DMS53 treated with DMSO at 0.1 percent for 48 hours (cell line): ENCODE measurements at regions not wholly inside any gene's neighbourhood (a gene's known extent, or its start where the extent isn't known, plus 50 kb on each side); places are given as distances from the start of the nearest gene placed in this dataset.
"Not testable (repeated sequence)": the region's sequence is repeated elsewhere in the genome, so short reads cannot be mapped to it uniquely, and the experiment has no call there.

ENCODE experiments used
- DNase-seq: peaks from one replicate; lab custom pipeline; 2025; ENCODE audit not compliant: unreplicated experiment; lab: John Stamatoyannopoulos, UW

DNA sequence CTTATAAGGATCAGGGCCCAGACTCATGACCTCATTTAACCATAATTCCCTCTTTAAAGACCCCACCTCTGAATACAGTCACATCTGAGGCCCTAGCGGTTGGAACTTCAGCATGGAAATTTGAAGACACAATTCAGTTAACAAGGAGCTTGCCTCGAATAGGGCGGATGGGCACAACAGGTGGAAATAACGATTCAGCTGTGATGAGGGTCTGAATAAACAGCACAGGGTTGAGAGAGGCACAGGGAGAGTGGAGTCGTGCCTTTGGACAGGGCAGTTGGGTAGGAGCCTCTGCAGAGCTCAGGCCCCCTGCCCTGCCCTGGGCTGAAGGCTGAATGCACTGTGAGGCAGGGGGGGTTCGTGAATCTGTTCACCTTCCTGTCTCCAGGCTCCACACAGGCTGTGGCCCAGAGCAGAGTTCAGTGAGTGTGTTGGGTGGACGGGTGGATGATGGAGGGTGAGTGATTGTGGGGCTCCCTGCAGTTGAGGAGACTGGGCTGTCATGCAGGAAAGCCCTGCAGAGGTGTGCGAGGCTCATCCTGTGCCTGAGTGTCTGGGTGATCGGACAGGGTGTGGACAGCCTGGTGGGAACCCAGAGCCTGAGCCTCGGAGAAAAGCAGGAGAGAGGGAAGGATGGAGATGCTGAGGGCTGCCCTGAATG is 243.1 kb downstream of the FOXD2 start:
- DNase-seq, result no peak

DNA sequence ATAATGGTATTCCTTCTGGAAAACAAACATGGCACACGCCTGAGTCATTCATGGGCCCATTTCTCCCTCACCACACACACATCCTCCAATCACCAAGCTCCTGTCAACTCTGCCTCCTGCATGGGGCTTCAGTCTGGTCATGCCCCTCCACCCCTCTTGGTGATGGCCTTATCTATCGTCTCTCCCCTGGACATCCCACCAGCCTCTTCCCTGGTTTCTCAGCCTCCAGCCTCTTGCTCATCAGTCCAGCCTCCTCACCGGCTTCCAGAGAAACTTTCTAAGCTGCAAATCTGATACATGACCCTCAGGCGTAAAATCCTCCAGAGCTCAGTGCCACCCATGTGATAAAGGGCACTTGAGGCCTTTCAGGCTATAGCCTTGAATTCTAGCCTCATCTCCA is 243.9 kb downstream of the FOXD2 start:
- no peak for DNase-seq

DNA sequence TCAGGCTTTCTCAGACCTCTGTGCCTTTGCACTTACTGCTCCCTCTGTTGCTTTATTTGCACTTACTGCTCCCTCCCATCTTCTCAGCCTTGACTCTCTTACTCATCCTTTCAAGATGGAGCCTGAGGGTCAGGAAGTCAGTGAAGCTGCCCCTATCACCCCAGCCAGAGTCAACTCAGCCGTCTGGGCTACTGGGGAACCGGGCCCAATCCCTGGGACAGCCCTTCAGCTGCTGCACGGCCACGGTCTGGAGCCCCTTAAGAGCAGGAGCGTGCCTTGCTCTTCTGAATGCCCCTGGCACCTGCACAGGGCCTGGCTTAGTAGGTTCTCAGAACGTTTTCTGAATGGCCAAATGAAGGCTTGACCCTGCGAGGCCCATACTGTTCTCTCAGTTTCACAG is 244.4 kb downstream of the FOXD2 start:
- no peak for DNase-seq

DNA sequence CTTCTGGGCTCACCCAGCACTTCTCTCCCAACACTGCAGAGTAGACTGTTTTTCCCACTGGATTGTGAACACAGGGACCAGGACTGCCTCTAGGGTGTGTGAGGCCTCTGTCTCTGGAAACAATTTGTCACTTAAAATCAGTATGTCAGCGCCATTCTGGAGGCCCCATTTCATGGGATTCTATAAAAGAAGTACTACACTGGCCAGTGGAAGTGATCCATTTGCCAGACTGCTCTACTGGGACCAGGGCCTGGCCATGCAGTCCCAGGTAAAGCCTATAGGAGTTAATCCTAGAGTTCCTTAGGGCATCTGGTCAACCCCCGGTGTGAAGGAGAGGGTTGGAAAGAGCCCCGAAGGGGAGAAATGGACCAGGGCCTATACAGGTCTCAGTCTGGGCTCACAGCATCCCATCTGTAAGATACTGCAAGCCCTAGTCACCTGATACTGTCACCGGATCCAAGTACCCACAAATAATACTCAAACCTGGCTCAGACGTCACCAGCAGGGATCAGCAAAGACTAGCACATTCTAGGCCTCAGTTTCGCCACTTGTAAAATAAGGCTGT is 245.0 kb downstream of the FOXD2 start:
- DNase-seq, result no peak

DNA sequence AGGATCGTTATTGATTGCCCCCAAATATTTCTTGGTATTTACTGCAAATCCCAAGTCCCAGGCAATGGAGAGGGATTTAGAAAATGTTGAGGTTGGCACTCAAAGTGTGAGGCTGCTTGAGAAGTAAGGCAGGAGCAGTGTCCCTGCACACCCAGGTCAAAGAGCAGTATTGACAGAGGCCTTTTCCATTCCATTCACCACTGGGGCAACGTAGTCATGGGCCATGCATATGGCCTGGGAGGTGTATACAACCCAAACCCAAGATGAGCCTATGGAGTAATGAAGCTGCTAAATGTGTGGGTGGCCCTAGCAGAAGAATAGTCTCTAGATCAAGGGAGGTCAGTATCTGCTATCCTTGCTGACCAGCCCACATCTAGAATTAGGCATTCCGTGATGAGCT is 245.6 kb downstream of the FOXD2 start:
- DNase-seq, result no peak

DNA sequence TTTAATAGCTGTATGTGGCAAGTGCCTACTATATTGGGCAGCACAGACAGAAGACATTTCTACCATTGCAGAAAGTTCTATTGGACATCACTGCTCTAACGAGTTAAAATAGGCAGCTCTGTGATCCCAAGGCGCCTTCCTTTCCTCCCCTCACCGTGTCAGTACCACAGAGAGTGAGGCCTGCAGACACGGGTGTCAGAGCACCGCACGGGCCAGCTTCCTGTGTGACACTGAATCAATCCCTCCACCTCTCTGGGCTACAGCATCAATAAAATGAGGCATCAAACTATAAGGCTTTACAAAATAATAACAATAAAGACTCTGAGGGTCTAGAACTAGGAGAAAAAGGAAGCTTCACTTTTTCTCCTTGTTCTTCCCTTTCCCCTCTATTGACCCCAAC is 246.7 kb downstream of the FOXD2 start:
- no peak for DNase-seq

DNA sequence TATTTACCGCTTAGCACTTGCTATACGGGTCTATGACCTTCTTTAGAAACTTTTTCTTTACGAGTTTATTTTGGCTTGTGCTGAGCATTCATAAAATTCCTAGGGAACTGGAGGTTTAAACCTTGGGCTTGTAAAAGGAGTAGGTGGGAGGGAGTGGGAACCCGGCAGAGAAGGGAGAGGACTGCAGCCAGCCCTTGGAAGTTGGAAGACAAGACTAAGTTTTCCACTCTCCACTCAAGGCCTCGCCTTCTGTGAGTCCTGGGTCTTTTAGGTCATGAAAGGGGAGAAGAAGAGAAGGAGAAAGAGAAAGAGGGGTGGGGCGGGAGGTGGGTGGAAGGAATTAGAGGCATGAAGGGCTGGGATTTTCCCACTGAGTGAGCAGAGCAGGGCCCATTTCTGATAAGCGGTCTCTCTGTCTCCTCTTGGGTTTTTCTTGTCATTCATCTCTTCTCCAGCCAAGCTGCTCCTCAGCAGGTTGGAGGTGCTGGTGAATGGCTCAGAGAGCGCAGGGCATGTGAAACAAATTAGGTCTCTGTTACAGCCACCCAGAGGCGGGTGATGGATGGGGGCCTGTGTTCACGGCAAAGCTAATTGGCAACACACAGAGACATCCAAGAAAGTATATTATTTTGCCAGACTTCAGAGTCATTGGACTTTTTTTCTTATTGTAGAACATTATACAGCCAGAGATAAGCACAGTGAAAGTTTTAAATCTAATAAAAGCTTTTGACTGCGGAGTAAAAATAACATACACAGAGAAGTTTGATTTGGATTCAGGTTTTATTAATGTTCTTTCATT is 247.3 kb downstream of the FOXD2 start:
- no peak for DNase-seq

DNA sequence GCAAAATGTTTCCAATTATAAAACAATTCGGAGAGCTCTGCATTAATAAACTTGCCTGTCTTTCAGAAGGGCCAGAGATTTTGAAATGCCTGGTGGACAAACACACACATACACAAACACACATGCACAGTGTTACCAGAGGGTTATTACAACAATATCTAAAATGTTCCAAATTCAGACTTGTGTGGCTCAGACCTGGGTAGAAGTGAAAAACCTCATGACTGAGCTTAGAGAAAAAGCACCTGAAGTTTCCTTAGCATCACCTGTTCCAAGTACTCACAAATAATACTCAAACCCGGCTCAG is 247.9 kb downstream of the FOXD2 start:
- no peak for DNase-seq

DNA sequence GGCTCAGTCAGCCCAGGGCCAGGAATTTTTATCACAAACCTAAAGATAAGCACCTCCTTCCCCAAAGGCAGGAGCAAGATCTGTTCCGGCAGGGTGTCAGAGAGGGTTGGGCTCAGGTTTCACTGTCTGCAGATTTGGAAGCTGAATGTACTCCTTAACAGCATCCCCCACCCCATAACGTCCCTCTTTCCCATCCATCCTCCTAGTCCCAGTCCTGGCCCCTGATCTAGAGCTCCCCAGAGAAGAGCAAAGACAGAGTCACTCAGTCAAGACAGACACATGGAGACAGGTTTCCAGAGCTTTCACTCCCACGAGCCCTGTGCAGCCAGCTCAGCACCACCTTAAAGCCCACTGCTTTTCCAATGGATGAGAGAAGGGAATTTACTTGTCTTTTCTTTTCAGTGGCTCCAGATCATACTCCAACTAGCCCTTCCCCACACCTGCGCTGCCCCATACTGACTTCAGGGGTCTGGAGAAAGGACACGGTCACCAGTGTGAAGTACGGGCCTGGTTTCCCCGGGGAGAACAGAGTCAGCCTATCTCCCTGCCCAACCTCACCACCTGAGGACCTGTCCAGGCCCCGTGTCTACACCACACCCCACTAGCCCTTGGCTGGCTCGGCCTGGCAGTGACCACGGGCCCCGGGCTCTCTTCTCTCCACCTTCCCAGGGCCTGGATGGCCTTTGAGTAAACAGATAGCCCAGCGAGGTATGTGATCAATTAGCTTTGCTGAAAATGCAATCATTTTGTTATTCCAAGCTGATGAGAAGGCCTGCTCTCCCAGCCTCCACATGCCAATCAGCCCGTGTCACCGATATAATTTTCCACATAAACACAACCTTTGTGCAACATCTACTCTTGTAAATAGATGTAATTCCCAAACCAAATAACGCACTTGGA is 249.1 kb downstream of the FOXD2 start:
- DNase-seq, result no peak

DNA sequence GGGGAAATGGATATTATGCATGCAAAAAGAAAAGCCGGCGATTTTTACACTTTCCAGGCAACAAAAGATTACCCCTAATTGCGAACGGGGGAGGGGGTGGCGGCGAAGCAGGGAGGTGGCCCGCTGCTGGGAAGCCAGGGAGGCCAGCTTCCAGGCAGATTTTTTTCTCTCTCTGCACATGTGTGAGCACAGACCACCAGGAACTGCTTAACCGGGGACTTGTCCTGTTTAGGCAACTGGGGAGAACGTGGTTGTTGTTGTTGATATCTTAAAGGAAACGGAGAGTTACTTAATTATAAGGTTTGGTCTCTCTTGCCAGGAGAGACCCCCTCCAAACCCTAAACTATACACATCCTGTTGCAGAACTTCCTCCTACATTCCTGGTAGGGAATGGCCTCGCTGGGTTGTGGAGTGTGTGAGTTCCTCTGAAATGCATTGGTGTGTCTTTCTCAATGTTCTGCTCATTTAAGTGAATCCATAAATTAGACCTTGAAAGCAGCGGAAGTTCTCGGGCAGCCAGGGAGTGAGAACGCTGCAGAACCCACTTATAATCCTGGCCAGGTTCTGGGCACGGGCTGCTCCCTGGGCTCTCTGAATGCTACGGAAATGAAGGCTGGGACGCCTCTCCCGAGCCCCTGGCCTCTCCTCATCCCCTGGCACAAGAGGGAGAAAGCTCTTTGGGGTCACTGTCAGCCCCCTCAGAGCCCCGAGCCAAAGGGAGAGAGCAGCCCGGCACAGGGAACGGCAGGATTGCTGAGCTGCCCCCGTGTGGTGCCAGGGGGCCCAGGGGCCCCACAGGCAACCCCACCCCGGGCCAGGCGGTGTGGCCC is 250.0 kb downstream of the FOXD2 start:
- no peak for DNase-seq

DNA sequence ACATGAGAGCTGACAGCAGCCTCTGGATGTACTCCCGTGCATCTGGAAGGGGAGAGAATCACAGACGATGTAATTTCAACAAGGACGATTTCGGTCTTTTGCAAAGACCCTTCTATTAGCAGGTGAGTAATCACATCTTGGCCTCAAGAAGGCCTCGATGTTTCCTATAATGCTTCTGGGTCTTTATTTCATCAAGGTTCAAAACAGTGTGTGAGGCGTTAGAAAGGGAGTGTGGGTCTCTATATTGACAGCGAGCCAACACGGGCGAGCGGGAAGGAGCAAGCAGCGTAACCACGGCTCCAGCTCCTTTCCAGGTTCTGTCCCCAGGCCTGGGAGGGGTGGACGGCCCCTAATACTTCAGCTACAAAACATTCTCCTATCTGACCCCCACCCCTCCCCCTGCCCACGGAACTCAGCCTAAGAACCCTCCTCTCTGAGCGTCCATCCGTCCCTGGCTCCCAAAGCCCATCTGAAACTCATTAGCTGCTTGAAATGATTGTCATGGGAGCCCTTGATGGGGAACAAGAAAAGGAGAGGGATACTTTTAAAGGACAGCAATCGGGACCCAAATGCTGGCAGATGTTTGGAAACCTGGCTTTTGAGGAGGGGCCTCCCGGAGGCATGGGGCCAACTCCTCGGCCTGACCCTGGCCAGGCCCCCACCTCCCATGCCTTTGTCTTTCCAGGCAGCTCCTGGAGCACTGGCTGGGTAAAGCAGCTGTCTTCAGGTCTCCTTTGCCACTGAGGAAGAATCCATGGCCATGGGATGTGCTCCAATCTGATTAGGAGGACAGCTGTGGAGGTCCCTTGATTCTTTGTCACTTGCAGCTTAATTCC is 250.8 kb downstream of the FOXD2 start:
- no peak for DNase-seq

DNA sequence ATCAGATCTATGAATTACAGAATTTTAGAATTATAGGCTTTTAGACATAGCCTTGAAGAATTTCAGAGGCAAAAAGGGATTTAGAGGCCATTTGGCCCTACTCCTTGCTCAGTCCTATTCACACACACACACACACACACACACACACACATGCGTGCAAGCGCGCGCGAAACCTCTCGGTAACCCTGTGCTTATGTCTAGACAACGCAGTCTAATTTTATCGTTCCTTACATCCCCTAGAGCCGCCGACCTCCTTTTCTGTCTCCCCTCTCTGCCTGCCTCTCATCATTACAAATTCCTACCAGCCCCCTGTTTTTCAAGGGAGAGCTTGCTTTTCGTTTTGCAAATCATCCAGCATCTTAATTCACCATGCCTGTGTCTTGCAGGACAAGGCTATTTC is 252.1 kb downstream of the FOXD2 start:
- no peak for DNase-seq

DNA sequence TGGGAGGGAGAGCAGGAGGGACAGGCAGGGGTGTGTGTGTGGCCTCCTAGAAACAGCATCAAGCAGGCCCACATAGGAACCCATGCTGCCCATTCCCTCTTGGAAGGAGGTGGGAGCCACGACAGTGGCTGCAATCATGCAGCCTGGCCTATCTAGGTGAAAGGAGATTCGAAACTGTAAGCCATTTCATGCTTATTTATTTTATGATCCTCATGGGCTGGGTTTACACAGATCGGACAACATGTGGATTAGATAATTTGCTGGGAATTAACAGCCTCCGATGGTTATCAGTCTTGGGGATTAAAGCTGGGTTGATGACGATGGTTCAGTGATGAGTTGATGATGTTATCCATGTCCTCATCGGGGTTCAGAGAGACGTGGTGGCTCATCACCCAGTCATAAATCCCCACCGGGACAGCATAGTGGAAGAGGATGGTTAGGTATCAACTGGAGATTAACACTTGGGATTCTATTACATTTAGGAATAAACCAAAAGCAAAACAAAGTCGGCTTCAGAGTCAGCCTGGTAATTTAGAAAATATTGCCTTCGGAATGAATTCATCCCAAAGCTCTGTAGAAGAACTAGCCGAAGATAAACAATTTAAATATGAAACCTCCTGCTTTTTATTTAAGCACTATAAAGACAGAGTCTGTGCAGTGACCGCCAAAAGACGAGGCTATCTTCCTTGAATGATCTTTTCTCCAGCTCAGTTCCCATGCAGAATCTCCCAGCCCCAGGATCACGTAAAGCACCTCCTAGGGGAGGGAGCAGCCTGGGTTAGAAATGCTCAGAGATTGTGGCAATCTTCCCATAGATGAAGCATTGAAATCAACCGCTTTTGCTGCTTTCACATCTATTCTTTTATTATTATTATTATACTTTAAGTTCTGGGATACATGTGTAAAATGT is 252.8 kb downstream of the FOXD2 start:
- DNase-seq, result no peak

DNA sequence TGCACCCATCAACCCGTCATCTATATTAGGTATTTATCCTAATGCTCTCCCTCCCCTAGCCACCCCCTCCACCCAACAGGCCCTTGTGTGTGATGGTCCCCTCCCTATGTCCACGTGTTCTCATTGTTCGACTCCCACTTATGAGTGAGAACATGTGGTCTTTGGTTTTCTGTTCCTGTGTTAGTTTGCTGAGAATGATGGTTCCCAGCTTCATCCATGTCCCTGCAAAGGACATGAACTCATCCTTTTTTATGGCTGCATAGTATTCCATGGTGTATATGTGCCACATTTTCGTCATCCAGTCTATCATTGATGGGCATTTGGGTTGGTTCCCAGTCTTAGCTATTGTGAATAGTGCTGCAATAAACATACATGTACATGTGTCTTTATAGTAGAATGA is 253.4 kb downstream of the FOXD2 start:
- DNase-seq, result not testable (repeated sequence)

DNA sequence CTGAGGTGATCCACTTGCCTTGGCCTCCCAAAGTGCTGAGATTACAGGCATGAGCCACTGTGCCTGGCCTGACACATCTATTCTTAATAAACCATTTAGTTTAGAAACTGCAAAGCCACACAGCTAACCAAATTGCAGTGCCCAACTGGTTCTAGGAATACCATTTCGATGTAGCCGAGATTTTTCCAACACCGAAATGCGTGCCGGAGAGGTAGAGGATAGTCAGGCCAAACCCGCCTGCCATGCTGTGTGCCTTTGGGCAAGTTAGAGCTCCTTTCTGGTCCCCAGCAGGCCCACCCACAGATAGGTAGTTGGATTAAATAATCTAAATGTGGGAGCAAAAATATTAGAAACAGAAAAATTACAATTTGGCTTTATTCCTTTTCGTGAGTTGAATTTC is 254.4 kb downstream of the FOXD2 start:
- no peak for DNase-seq

DNA sequence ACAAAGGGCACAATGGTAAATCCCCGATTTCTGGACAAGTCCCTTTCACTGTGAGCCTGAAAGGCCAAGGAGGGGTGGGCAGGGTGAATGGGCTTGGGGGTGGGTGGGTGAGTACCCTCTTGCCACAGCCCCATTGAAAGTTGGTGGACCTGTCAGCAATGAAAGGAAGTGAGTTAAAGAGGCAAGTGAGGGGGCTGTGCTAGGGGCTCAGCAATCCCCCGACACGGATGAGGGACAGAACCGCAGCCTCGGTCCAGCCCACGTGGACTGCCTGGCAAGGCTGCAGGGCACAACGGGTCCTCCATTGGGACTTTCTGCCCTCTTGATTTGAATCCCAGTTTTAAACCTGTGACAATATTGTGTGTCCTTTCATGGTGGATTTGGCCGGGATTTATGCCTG is 255.3 kb downstream of the FOXD2 start:
- no peak for DNase-seq

DNA sequence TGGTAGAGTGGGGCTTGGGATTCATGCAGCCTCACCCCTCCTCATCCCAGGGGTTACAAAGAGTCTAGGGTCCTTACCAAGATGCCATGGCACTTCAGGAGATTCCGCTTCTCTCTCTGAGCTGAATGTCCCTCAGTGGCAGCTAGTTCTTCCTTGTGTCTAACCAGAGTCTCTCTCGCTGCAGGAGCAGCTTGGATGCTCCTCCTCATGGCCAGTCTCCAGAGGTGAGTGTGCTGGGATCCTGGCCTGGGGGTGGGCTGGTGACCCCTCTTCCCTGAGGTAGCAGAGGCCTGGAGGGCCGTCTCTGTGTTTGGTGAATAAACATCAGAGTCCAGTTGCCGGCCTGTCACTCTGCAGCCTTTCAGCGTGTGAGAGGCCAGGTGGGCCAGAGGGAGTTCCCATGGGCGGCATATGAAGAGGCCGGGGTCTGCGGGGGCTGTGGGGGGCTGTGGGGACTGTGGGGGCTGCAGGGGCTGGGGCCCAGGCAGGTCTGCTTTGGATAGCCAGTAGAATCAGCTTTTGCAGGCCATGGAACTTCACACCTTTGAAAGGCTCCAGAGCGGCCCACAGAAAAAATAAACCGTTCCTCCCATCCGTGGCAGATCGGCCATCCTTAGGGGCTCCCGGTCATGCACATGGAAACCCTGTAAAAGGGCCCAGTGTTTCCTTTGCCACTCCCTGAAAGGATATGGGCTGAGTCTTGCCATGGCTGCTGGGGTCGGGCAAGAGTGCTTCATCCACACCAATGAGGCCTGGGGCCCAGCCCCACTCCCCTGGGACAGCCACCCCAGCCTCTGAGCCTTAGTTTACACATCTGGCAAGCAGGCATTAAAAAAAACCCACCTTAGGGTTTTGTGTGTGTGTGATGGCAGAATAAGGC is 256.4 kb downstream of the FOXD2 start:
- no peak for DNase-seq

DNA sequence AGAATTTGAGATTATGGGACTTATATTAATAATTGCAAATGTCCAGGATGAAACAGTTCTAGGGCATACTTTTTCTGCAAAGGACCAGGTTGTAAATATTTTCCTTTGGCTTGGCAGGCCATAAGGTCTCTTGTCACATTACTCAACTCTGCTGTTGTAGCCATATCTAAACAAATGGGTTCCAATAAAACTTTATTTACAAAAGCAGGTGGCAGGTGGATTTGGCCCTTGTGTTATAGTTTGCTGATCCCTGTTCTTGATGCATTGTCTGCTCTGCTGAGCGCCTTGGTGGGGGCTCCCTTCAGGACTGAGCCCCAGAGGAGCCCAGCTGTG is 258.5 kb downstream of the FOXD2 start:
- DNase-seq, result peak; percentile 54
